NAMALWA (cell line): ENCODE measurements at regions not wholly inside any gene's neighbourhood (a gene's known extent, or its start where the extent isn't known, plus 50 kb on each side); places are given as distances from the start of the nearest gene placed in this dataset.
"Not testable (repeated sequence)": the region's sequence is repeated elsewhere in the genome, so short reads cannot be mapped to it uniquely, and the experiment has no call there.

Experiments
- DNase-seq: peaks from one replicate; pipeline ENCODE4 v3.0.0-alpha.2; 2015; ENCODE audit warnings: low spot score

DNA sequence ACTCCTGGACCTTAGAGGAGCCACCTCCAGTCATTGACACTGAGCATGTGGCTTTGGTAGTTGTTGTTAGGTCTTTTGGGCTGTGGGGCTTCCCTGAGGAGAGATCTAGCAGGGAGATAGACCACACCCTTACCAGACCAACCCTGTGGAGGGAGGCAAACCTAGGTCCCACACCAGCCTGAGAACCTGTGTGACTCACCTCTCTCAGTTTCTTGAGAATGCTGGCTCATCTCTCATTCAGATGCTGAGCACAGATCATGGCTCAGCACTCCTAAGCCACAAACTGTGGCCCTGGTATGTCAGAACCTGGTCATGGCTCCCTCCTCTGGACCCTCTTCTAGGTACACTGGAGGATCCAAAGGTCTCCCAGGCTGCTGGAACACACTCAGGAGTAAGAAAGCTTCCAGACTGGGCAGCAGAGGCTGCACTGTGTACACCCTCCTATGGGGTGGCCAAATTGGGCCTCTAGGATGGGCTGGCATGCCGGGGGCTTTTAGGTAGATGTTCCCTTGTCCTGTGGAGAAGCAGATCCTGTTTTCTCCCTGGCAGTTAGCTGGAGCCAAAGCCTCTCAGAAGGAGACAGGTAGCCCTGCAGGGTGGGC lies 1294.5 kb downstream of the KHDRBS2 start:
- no peak for DNase-seq

DNA sequence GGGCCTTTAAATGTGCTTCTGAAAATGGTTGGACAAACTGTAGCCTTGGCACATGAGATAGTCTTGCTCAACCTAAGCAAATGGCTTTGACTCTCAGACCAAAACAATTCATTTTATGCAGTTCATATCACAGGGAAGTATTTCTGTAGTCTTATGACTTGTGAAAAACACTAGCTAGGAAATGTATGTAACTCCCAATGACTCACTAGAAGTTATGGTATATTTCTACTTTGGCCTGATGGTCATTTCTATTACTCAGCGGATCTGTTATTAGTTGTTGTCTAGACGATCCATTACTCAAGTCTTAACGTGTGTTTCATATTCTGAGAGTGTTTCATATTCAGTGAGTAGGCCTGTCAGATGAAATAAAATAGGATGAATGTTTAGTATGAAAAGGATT lies 1333.5 kb downstream of the KHDRBS2 start:
- no peak for DNase-seq

DNA sequence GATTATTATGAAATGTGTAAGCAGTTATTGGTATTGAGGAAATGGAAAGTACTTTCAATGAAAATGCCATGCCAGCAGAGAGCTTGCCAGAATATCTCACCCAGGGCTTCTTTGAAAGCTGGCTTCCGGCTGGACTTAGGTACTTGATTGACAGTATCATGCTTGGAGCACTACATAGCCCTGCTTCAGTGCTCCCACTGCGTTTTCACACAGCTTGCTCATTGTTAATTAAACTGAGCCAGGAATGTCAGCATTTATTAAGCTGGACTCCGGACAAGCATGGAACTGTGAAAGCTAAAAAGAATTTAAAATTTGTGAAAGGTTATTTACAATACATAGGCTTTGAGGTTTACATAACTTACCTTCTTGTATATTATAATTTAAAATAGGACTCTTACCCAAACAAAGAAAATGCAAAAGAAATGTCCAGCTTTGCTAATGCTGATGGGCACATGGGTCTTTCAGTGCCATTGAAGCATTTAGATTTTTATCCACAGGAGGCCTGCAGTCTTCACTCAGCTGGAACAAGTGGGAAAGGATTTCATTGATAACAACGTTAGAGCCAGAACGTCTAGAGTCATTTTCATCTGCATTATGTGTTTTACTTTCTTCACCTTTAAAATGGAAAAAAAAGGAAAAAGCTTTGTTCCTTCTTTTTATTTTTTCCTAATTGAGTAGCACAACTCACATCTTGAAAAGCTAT lies 1335.7 kb downstream of the KHDRBS2 start:
- DNase-seq, result not testable (repeated sequence)

DNA sequence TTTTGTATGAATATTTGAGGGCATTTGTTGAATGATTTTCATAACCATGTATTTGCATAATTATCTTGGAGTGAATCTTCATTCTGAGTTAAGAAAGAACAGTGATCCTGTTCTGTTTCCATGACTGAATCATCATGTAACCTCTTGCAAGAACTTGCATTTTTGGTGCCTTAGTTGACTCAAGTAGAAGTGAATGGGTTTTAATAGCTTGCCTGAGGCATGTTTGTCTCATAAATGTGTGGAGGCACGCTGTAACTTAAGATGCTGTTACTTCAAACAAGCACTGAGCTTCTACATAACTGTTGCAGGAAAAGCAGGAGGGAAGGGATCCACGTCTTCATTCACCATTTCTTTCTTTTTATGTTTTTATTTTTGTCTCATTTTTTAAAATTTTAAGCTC lies 1338.6 kb downstream of the KHDRBS2 start:
- DNase-seq, result not testable (repeated sequence)

DNA sequence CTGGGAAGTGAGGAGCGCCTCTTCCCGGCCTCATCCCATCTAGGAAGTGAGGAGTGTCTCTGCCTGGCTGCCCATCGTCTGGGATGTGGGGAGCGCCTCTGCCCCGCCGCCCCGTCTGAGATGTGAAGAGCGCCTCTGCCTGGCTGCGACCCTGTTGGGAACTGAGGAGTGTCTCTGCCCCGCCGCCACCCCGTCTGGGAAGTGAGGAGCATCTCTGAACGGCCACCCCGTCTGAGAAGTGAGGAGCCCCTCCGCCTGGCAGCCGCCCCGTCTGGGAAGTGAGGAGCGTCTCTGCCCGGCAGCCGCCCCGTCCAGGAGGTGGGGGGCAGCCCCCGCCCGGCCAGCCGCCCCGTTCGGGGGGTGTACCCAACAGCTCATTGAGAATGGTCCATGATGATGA lies 1341.2 kb downstream of the KHDRBS2 start:
- DNase-seq, result not testable (repeated sequence)

DNA sequence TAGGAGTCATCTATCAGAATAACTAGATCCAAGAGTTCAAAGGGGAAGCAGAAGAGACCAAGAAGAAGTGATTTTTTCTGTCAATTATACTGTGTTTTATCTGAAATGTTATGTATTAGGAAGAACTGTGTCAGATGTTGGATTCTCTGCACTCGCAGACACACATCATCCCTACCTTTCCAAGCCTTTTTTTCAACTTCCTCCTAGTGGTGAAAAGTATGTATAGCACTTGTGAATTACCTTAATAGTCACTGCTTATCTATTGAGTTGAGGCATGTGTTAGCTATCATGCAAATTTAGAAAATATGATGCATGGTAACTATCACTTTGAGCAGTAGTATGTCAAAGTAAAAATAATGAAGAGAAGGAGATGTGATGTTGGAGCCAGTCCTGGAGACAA lies 1350.1 kb downstream of the KHDRBS2 start:
- DNase-seq, result not testable (repeated sequence)

DNA sequence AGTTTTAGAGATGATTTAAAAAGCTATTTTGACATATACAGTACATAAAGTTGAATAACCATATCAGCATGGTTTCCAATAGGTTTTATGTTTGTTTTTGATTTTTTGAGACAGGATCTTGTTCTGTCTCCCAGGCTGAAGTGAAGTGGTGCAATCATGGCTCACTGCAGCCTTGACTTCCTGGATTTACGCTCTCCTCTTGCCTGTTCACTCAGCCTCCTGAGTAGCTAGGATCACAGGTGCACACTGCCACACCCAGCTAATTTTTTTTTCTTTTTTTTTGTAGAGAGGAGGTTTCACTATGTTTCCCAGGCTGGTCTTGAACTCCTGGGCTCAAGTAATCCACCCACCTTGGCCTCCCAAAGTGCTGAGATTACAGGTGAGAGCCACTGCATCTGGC lies 1366.4 kb downstream of the KHDRBS2 start:
- DNase-seq, result not testable (repeated sequence)

DNA sequence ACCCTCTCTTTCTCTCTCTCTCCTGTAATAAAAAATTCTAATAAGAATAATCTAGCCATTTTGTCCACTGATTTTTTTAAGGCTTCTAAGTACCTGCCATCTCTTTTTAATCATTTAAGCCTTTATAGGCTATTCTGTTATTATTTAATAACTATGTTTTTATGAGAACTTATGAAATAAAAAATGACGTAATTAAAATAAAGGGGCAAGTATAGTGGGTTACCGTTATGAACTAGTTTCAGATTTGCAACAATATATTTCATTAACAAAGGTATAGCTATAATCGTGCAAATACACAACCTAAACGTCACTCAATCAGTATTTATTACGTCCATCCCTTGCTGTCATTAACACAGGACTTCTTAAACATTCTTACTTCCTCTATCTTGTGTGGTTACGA lies 1382.2 kb downstream of the KHDRBS2 start:
- not testable (repeated sequence) for DNase-seq

DNA sequence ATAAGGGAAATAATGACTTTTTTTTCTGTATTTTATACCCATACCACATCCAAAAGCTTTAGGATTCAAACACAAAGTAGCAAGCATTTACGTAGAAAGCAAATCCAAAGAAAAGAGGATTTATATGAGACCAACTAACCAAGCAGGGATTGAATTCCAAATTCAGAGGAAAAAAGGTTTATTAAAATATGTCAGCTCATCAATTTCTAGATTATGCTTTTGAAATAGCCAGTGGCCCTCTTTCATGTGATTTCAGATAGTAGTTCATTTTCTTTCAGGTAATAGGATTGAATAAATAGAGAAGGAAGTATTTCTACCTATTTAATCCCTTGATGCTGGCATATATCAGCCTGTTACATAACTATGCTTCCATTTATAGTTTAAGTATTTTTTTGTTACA lies 1392.7 kb downstream of the KHDRBS2 start:
- not testable (repeated sequence) for DNase-seq

DNA sequence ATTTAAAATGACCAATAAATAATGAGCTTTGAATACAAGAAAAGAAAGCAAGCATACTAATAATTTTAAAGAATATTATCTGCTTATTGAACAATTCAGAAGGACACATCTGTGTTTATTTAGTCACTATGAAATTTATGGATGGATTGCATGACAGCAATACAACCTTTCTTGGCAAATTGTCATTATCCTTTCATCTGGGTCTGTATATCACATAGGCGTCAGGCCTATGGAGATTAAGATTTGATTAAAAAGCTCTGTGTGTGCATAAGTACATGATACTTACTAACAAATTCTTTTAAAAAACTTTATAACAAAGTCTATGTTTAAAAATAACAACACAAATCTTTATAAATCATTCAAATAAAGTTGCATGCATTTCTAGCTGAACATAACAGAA lies 1394.4 kb downstream of the KHDRBS2 start:
- DNase-seq, result no peak

DNA sequence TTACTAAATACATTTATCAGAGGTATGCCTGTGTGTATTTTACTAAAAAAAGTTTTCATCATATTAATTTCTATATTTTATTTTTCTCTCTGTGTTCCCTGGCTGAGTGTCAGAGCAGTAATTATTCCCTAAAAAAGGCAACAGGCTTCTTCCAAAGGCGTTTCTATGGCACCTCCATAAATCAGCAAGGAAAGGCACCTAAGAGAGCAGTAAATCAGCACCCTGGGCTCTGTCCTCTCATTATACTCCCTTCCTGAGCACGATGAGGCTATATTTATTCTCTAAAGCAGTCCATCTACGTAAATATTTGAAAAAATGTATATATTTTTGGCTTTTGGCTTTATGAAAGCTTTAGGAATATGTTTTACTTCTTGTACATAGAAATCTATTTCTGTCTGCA lies 1408.6 kb downstream of the KHDRBS2 start:
- DNase-seq, result not testable (repeated sequence)

DNA sequence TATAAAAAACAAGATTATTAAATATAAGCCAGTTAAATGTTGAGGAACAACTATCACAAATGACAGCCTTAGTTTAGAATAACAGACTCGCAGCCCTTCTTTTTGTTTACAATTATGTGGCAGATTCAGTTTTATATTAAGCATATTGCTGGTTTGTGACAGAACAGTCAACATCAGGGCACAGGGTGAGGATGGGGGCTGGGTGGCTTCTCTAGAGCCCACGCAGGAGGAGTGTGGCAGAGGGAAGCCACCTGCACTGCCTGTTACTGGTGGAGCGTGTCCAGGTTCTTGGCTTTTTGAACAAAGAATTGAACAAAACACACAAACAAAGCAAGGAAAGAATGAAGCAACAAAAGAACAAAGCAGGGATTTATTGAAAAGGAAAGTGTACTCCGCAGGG lies 1415.2 kb downstream of the KHDRBS2 start:
- DNase-seq, result not testable (repeated sequence)

DNA sequence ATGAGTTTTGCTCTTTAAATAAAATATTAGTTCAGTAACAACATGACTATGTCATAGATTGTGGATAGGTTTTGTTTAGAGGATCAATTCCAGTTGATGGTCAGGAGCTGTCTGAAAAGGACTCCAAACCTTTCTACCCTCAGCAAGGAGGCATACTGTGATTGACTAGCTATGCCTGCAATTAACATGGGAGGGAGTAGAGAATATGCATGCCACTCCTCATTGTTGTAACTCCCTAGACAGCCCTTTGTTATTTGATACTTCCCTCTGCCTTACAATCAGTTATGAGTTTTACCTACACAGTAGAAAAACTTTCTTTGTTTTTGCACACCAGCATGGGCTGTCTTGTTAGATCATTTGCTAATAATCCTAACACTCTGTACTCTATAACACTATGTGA lies 1418.5 kb downstream of the KHDRBS2 start:
- no peak for DNase-seq

DNA sequence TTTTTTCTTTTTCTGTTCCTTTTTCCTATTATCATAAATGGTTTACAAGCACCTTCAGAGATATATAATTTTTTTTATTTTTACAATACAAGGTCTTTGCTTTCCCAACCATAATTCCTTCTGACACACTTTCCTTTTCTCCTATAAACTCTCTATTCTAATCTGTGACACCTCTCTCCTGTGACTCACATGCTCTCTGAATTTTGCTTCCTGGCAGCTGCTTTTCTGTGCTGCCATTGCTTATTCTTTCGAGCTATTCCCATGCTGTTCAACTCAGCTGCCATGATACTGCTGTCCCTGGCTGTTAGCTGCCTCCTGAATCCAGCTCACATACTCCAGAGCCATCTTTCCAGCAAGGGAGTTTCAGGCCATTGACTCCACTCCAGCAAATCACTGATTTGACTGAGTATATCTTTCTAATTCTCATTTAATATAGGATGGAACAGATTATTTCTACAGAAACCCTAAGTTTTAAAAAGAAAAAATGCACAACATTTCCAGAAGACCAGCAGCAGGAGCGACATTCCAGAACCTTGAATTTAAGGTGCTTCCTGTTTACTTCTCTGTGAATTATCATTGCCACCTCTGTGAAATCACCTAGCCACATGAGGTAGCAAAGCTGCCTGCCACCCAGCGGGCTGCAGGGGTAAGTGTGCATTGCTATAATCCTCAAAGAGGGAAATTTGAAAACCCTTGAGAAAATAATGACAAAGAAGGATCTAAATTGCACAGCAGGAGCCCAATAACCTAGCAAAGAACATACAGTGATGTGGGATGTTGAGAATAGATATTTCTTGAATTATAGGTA lies 1442.6 kb downstream of the KHDRBS2 start:
- DNase-seq, result peak; percentile 17

DNA sequence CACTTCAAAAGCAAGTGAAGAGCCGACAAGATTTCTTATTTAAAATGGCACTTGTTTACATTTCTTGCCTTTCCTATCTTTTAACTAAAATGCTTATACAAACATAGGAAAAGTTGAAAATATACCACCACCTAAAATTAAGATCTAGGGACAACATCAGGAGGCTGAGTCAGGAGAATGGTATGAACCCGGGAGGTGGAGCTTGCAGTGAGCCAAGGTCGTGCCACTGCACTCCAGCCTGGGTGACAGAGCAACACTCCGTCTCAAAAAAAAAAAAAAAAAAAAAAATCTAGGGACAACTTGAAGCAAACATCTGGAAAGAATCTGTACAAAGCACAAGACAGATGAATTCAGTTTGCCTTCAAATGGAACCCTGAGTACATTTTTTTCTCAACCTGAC lies 1455.3 kb downstream of the KHDRBS2 start:
- DNase-seq, result not testable (repeated sequence)

DNA sequence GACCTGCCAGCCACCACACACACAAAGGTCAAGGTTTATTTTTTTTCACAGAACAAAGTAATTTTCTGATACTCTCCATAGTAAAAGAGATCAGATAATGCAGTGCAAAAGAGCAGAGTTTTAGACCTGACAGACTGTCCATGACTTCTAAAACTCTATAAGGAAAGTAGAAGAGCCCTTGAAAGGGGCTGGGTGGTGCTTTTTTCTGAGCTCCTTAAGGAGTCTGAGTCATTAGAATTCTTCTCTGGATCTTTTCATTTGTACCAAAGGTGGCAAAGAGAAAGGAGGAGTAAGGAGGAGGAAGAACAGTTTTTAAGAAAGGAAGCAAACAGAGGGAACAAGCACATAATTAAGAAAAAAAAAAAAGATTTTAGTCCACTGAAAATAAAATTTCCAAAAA lies 1463.4 kb downstream of the KHDRBS2 start:
- not testable (repeated sequence) for DNase-seq

DNA sequence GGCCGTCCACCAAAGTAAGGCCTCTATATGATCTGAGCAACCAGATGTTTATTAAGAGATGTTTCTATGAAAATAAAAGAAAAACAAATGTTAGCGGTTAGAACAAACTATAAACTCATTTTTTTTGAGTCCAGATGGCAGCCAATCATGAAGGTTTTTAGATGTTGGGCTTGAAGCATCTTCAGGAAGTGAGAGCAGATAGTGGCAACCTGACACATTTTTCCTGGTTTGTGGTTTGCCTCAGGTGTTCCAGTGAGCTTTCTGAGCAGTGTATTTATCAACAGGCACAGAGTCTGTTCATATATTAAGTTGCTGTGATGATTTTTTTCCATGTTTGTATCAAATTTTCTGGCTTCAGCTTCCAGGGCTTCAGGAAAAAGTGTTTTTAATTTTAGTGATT lies 1468.0 kb downstream of the KHDRBS2 start:
- not testable (repeated sequence) for DNase-seq

DNA sequence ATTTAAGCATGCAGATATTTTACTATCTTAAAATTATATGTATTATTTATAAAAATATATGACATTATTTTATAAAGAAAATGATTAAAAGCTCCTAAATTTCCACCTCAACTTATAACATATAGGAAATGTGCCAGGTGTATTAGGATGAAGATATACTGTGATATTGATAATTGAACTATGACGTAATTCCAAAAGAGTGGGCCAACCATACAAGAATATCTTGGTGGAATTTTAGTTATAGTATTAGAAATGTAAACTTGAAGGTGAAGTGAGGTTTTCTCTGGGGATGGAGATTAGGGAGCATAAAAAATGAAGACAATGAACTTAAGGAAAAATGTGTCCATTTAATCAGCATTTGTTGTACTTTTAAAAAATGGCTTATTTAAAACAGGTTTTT lies 1471.2 kb downstream of the KHDRBS2 start:
- DNase-seq, result not testable (repeated sequence)

DNA sequence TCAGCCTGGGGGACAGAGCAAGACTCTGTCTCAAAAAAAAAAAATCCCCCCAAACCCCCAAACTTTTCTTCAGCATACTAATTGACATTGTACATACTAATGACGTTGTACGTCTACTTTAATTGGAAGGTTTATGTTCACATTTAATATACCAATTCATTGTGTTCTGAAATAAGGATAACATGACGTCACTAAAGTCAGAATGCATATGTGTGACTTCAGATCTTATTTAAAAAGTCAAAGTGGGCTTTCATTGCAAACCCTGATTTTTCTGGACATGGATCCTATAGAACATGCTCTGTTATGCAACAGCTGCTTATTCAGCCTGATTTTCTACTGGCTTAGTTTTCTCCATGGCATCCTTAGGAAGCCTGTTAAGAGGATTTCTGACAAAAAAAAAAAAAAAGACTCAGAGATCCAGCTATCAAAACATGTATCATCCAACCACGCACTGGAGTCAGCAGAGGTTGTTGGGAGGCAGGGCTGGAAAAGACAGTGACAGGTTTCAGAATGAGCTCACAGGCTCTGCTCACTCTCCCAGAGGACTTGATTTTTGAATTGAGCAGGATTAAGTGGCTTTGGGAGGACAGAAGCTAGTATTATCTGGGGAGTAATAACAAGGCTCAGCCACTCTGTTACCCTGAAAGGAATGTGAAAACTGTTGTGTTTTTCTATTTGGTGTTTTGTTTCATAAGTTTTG lies 1472.0 kb downstream of the KHDRBS2 start:
- not testable (repeated sequence) for DNase-seq

DNA sequence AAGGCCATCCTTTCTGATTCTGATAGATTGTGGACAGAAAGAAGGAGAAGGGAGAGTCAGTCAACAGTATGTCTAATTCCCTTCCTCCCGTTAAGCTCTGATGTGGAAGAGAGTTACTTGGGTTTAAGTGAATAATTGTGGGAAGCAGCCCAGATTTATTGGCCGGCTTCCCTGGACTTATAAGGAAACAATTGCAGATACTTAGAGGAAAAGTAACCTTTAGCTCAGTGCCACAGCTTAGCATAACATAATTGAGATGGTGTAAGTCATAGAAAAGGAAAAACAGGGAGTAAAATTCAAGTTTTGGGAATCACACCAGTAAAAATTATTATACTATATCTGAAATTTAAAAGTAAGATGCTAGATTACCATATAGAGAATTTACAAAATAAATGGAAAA lies 1475.8 kb downstream of the KHDRBS2 start:
- not testable (repeated sequence) for DNase-seq

DNA sequence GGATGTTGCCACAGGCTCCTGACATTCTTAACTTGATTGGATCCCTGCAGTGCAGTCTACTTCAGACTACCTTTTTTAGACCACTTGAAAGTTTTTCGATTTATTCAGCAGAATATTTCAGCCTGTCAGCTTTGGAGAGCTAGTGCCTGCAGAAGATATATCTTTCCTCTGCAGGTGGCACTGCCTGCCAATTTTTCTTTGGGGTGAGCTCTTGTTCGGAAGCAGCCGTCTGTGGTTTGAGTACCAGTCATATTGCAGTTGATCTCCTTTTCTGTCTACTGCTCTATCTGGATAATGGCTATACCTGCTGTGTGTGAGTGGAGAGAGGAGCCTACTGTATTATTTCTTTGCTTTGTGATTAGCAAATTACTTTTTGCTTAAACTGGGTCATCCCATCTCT lies 1486.9 kb downstream of the KHDRBS2 start:
- not testable (repeated sequence) for DNase-seq

DNA sequence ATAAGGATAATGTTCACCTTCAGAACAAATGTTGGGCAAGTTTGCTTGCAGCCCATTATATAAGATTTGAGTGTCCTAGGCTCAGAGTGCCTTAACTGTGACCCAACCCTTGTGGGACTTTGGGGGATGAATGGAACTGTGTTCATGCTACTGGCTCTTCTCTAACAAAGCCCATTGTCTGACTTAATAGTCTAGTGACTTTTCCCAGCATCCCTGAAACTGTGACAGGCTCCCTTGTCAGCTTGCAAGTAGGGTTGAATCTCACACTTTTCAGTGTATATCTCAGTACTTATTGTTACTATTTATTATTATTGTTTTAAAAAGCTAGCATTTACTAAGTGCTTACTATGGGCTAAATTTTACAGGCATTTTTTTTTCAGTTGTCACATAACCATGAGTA lies 1488.2 kb downstream of the KHDRBS2 start:
- DNase-seq, result not testable (repeated sequence)
